GM18507 (cell line): ENCODE measurements at regions not wholly inside any gene's neighbourhood (a gene's known extent, or its start where the extent isn't known, plus 50 kb on each side); places are given as distances from the start of the nearest gene placed in this dataset.
"Not testable (repeated sequence)": the region's sequence is repeated elsewhere in the genome, so short reads cannot be mapped to it uniquely, and the experiment has no call there.

Source experiments
- DNase-seq: peaks from one replicate; pipeline ENCODE4 v3.0.0; 2011; ENCODE audit warnings: low read depth; ENCODE audit not compliant: insufficient read length; ENCODE audit errors: extremely low spot score
- FAIRE-seq: peaks from 2 replicates; lab custom pipeline; 2011; peaks lifted over from hg19 to GRCh38; lab: Jason Lieb, UNC

DNA sequence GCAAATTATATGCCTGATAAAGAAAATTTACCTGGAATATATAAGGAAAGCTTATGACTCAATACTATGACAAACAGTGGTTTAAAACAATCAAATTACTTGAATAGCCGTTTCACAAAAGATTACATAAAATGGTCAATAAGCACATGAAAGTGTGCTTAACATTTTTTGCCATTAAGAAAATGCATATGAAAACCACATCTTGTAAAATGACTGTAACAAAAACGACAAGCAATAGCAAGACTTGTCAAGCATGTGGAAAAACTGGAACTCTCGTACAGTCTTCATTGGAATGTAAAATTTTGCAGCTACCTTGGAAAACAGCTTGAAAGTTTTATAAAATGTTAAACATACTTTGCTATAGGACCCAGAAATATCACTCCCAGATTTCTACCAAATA, 1110.3 kb downstream of the NAALADL2 start:
- FAIRE-seq = no peak
- no peak for DNase-seq

DNA sequence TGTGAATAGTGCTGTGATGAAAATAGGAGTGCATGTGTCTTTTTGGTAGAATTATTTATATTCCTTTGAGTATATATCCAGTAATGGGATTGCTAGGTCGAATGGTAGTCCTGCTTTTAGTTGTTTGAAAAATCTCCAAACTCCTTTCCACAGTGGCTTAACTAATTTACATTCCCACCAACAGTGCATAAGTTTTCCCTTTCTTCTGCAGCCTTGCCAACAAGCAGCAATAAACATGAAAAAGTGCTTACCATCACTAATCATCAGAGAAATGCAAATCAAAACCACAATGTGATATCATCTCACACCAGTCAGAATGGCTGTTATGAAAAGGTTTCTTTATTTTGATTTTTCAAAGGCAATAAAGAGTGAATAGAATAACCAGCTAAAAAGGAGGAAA, 1105.9 kb downstream of the NAALADL2 start:
- no peak for FAIRE-seq
- no peak for DNase-seq

DNA sequence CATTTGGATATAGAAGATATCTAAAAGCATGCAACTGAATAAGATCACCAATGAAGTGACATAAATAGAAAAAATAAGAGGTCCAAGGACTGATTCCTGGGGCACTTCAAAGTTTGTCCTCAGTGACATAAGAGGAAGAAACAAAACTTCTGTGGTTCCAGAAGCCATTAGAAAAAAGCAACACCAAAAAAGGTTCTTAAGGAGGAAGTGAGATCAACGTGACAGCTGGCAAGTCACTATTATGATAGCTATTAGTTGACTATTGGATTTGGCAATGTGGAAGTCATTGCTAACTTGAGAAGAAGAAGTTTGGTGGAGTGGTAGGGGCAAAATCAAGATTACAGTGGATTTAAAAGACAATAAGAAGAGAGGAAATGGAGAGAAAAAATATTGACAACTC, 1098.3 kb downstream of the NAALADL2 start:
- FAIRE-seq (no peak), DNase-seq (no peak)

DNA sequence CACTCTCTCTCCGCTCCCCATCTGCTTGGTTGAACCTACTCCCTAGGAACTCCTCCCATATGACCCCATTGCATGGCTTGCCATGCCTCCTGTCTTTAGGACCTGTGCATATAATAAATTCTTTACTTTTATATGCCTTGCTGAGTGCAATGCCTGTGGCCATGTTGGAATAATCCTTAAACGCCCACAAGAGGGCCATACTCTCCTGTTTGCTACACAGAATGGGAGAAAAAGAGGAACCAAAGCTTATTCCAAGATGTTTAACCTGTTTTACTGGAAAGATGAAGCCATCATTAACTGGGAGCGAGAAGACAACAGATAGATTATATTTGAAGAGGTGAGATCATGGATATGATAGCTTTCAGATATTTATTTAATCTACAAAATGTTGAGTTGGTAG, 1097.8 kb downstream of the NAALADL2 start:
- FAIRE-seq (no peak), DNase-seq (no peak)

DNA sequence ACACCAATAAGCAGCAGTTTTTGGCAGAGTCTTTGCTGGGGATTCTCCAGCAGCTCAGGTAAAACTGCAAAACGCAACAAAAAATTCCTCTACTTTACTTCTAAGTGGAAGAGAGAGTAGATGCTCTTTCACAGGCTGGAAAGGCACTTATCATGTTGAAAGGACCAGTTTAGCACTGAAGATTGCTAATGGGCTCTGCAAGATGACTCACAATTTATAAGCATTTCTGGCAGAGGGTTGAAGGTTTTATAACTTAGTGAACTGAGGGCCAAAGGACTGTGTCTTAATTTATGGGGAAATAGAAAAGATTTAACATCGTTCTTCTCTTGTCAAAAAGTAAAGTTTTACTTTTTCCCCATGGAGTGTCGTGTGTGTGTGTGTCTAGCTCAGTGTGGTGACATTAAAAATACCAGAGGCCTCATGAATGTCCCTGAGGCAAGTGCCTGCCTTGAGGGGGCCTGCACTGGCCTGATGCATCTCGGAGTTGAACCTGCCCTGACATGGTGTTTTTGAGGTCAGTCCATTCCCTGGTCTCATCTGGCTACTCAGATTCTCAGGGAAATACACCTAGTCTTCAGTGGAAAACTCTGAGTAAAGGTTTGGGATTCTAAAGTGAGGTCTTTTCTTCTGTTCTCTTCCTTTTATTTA, 1092.0 kb downstream of the NAALADL2 start:
- no peak for DNase-seq
- no peak for FAIRE-seq

DNA sequence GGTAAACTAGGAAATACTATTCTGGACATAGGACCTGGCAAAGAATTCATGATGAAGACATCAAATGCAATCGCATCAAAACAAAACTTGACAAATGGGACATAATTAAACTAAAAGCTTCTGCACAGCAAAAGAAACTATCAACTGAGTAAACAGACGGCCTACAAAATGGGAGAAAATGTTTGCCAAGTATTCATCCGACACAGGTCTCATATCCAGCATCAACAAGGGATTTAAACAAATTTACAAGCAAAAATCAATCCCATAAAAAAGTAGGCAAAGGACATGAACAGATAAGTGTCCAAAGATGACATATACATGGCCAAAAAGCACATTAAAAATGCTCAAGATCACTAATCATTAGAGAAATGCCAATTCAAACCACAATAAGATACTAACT, 1088.9 kb downstream of the NAALADL2 start:
- no peak for DNase-seq
- no peak for FAIRE-seq

DNA sequence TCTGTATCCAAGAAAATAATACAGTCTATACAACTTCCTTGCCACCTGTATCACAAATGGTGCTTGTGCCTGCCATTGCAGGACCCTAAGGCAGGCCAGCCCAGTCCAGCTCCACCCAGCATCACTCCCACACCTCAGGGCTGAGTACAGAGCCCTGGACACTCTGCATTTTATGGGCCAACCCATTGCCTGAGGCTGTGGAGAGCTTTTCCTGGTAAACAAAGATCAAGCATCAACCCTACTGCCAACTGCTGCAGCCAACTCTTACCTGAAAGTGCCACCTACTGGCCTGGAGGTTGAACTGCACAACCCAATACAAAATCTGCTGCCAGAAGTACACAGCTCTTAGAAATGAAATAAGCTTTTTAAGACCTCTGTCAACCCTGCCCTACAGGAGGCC, 1082.2 kb downstream of the NAALADL2 start:
- DNase-seq (no peak), FAIRE-seq (no peak)

DNA sequence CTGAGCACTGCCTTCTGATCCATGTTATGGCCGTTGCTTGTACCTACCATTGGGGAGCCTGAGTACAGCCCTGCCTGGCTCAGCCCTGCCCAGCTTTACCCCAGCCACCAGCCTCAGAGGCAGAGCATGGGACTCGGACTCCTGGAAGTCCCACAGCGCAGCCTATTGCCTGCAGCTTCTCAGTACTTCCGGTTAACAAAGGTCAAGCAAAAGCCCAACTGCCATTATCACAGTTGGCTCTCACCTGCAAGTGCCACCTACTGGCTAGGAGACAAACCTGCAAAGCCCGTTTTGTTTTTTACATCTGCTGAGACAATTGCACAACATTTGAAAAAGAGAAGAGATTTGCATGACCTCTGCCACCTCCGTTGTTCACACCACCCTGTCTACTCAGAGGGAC, 1081.7 kb downstream of the NAALADL2 start:
- no peak for FAIRE-seq
- DNase-seq = no peak

DNA sequence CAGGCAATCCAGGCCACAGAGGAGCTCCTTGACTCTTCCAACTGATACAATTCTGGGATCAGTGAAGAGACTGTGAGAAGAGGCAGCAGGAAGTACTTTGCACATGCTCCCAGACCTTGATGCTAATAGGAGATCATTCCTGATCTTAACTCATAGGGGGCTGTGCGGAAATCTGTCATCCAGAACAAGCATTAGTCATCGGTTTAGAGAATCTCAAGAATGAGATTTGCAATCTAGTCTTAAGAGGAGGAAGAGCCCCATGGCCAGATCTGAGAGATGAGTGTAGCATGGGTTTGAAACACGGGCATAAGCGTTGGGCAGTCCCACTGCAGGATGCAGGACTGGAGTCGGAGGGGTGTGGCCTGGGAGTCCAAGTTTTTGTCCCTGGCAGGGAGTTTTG, 1081.1 kb downstream of the NAALADL2 start:
- DNase-seq = no peak
- FAIRE-seq = no peak

DNA sequence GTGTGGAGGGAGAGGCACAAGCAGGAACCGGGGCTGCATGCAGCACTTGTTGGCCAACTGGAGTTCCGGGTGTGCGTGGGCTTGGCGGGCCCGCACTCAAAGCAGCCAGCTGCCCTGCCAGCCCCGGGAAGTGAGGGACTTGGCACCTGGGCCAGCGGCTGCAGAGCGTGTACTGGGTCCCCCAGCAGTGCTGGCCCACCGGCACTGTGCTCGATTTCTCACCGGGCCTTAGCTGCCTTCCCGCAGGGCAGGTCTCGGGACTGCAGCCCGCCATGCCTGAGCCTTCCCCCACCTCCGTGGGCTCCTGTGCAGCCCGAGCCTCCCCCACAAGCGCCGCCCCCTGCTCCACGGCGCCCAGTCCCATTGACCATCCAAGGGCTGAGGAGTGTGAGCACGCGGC, 1078.2 kb downstream of the NAALADL2 start:
- FAIRE-seq, DNase-seq: not testable (repeated sequence)

DNA sequence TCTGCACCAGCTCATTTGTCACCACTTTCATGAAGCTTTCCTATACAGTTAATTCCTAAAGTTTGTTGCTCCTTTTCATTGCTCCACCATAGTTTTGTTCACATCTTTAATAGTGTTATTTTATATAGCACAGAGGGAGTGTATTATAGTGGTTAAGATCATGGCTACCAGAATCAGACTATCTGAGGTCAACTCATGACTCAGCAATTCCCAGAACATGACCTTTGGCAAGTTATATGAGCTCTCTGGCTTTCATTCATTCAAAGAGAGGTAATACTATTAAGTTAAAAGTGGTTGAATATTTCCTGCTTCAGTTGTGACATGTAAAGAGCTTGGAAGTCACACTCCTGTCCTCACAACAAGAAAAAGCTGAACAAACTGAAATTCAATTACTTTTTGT, 1073.5 kb downstream of the NAALADL2 start:
- DNase-seq (no peak), FAIRE-seq (no peak)

DNA sequence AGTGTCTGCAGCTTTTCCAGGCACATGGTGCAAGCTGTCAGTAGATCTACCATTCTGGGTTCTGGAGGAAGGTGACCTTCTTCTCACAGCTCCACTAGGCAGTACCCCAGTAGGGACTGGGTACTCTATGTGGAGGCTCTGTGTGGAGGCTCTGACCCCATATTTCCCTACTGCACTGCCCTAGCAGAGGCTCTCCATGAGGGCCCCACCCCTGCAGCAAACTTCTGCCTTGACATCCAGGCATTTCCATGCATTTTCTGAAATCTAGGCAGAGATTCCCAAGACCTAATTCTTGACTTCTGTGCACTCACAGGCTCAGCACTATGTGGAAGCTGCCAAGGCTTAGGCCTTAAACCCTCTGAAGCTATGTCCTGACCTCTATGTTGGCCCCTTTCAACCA, 1060.0 kb downstream of the NAALADL2 start:
- FAIRE-seq = no peak
- DNase-seq = no peak

DNA sequence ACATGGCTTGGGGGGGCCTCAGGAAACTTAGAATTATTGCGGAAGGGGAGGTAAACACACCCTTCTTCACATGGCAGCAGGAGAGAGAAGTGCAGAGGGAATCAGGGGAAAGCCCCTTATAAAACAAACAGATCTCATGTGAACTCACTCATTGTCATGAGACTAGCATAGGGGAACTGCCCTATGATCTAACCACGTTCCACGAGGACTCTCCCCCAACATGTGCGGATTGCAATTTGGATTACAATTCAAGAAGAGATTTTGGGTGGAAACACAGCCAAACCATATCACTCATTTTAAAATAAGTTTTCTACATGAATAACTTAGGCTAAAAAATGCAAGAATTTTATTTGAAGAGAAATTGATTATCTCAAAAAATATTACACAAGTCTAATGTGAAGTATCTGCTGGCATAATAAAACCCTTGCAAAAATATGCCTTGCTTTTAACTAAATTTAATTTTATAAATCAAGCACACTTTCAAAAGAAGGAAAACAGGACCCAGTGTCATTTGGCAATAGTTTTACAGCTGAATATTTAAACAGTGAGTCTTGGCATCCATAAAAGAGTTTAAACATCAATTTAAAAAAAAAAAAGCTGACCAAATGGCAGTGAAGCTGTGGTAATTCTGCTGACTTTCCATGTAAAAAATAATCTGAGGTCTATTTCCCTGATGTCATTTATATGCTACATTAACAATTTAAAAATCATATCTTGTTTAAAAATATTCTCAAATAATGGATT, 1057.2 kb downstream of the NAALADL2 start:
- FAIRE-seq (no peak), DNase-seq (no peak)

DNA sequence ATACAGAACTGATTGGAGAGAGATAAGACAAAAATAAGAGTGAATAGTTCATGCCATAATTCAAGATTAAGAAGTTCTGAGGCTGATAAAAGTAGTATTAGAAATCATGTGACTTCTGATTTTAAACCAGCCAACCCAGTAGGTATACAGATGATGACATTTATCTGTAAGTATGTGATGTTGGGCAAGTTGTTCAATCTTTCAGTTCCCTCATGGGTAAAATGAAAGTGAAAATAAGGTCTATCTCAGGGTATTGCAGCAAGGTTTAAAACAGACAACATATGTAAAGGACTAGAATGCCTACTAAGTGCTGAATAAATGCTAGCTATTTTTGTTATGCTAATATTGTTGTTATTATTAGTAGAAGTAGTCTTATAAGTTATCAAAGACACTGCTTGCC, 1055.7 kb downstream of the NAALADL2 start:
- DNase-seq = no peak
- no peak for FAIRE-seq

DNA sequence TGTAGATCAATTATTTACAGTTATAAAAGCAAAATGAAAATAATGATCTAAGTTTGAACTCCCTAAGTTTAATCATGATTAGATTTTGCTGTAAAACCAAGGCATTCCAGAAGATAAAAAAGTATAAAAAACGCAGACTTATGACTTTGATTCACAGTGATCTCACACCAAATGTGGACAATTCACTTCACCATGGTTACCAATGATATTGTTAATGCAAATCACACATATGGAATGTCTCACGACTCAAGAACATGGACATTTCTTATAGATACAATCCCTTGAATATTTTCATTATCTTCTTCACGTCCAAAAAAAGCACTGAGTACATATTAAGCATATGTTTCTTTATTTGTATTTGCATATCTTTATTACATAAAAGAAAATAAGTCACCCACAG, 1054.2 kb downstream of the NAALADL2 start:
- no peak for DNase-seq
- FAIRE-seq = no peak

DNA sequence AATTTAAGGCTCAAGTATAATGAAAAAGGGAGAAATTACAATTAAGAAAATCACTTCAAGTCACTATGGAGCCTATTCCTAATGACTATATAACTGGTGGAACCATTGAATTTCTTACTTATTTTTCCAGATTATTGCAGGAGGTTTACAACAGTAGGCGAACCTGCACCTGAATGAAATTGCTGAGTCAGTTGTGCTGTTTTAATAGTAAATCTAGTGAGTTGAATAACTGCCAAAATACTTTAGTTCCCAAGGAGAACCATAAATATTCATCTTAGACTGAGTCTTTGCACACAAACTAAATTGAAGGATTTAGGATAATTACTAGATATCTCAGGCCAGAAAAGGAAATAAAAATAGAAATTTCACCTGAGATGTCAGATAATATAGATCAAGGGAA, 1052.8 kb downstream of the NAALADL2 start:
- FAIRE-seq (no peak), DNase-seq (no peak)

DNA sequence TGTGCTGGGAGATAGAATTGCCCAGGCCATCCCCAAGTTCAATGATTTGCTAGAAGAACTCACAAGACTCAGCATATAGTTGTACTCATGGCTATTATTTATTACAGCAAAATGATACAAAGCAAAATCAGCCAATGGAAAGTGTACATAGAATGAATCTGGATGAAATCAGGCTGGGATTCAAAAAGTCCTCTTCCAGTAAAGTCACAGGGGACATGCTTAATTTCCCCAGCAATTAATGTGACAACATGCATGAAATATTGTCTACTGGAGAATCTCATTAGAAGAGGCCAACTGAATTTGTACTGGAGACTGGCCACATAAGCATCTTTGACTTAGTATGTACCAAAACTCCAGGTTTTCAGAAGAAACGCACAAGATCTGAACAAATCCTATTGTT, 1043.1 kb downstream of the NAALADL2 start:
- no peak for DNase-seq
- FAIRE-seq = no peak

DNA sequence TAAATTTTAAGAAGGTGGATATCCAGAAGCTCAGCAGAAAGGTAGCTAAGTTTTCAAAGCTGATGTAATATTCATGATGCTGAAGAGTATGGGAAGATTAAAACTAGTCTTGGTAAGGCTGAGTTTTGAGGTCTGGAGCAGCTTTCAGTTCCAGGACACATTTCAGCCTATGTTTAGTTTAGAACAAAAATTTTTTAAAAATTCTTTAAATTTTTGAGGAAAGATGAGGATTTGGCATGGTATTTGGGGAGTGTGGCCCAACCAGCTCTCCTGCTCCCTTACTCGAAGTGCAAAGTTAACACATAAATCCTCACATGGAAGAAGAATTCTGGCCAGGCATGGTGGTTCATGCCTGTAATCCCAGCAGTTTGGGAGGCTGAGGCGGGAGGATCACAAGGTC, 1039.1 kb downstream of the NAALADL2 start:
- no peak for DNase-seq
- FAIRE-seq = no peak

DNA sequence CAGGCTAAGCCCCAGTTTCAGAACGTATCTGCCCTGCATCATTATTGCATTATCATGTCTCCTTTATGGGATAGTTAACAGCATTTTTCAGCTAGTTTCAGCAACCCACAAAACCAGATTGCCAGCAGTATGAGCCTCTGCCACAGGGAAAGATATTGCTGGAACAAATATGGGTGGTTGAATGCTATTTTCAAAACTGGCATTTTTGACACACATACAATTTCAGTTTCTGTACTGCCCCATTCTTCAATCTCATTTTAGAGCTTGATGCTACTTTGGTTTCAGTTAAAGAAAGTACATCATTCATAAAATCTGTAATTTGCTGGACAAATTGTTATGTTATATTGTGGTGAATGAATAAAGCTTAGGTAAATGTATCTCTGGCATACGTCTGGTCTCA, 1037.5 kb downstream of the NAALADL2 start:
- DNase-seq (no peak), FAIRE-seq (no peak)

DNA sequence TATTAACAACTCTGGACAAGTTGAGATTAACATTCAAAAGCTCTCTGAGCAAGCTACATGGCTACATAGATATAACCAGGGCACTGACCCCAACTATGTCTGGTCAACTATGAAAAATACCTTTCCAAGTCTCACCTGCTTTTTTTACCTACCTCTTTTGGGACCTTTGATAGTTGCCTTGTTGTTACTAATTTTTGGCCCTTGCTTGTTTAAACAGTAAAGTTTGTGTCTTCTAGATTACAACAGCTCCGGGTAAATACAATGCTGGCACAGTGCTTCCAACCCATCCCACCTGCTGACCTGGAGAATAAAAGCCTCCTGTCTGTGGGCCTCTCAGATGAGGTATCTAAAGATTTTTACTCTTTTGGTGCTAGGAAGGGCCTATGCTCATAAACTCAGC, 1036.6 kb downstream of the NAALADL2 start:
- DNase-seq (no peak), FAIRE-seq (no peak)

DNA sequence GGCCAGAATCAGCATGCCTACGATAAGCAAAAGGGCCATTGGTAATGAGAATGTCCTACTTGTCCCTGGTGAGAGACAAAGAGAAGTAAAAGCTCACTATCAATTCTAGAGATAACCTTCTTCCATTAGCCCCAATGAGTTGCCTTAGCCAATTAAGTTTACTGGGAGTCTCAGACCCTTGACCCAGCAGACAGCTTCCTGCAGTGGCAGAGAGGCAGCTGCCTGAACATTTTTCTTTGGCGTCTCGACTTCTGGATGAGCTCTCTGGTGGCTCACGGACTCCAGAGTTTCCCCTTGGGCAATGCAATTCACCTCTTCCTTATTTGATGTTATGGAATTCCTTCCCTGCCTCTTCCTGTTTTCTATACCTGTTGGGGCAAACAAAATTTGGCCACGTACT, 1034.4 kb downstream of the NAALADL2 start:
- no peak for FAIRE-seq
- DNase-seq = no peak
